ENCODE measurements at regions not wholly inside any gene's neighbourhood (a gene's known extent, or its start where the extent isn't known, plus 50 kb on each side); places are given as distances from the start of the nearest gene placed in this dataset.

- H3K4me2 ChIP-seq: no peak overlapping the region
- no peaks in the 10 kb centered on the region for H3K9me3 ChIP-seq (ENCODE audit: low read depth)
- TF ChIP-seq EZH2 (IDR thresholded peaks at IDR 0.05) (no peak), CTCF (IDR thresholded peaks at IDR 0.05) (no peak), EZH2phosphoT487 (IDR thresholded peaks at IDR 0.05) (no peak)
- no peak for DNase-seq (ENCODE audit: low spot score)
- peaks cover 11% of the 10 kb centered on the region for H3K9me3 Mint-ChIP-seq
- H3K36me3 ChIP-seq: no peaks in the 10 kb centered on the region
- no peak overlapping the region for H3K27ac ChIP-seq
- no peak overlapping the region for H3K4me3 ChIP-seq
- H3K27ac Mint-ChIP-seq: no peak overlapping the region
- peaks cover 9% of the 10 kb centered on the region for H3K4me1 Mint-ChIP-seq
- H2AFZ ChIP-seq (replicated peaks): no peak overlapping the region
- no peak overlapping the region for H3K9ac ChIP-seq
- no peaks in the 10 kb centered on the region for H3K79me2 ChIP-seq (ENCODE audit: low read depth)
- no peaks in the 10 kb centered on the region for H3K27me3 ChIP-seq
- no peaks in the 10 kb centered on the region for H3K36me3 Mint-ChIP-seq
- H3F3A ChIP-seq (ENCODE audit: low read depth): no peaks in the 10 kb centered on the region
- no peak overlapping the region for H3K4me3 Mint-ChIP-seq
- peaks cover 3% of the 10 kb centered on the region for H3K27me3 Mint-ChIP-seq (ENCODE audit: insufficient read depth, low read depth)
- H3K4me1 ChIP-seq: no peaks in the 10 kb centered on the region
- H4K20me1 ChIP-seq (ENCODE audit: low read depth): no peaks in the 10 kb centered on the region
Measured at GRCh38 chr2:8452296-8452695, 229.6 kb upstream of the ID2 start.

DNA sequence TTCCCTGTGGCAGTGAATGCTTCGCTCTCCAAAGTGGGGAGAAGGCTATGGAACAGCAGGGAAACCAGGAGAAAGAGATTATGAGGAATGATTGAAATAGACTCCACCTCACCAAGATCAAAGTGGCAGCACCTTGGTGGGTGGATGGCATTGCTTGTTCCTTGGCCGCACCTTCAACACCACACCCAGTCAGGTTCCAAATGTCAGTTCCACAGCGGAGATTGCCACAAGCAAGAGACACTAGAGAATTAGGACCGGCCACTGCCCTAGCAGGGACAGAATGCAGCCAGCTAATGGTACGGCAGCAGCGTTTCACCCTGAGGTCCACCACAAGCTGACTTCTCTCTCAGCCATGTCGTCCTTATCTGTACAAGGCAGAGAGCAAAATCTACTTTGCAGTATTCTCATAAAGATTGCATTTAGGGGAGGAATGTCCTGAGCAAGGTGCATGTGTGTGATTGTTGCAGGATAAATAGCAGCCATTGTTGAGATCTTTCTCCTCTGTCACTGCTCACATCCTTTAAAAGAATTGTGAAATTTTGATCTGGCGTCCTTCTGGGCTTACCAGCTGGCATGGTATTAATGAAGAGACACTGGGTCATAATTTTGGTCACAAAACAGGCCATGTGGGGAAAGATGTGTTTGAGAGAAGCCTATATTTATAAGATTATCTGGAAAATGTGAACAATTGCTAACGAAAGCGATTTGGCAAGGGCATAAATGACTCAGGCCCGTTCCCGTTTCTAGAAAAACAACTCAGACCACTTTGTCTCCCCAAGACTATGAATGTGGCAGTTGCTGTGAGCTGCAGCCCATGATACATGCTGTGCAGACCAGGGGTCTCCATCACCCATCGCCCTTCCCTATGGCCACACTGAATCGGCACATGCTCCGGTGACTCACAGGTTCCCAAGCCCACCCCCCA lies 228.6 kb upstream of the ID2 start:
- H3K4me3 ChIP-seq: no peak overlapping the region
- no peak for TF ChIP-seq EZH2phosphoT487 (IDR thresholded peaks at IDR 0.05)
- TF ChIP-seq CTCF (IDR thresholded peaks at IDR 0.05): no peak
- H3K36me3 ChIP-seq: no peaks in the 10 kb centered on the region
- Mint-ChIP-seq H3K4me1 (peaks cover 18% of the 10 kb centered on the region), H3K4me3 (no peak overlapping the region), H3K27me3 (ENCODE audit: insufficient read depth, low read depth) (peaks cover 4% of the 10 kb centered on the region), H3K36me3 (no peaks in the 10 kb centered on the region), H3K9me3 (peaks cover 12% of the 10 kb centered on the region), H3K27ac (no peak overlapping the region)
- H3K27ac ChIP-seq: no peak overlapping the region
- H3K79me2 ChIP-seq (ENCODE audit: low read depth): no peaks in the 10 kb centered on the region
- no peaks in the 10 kb centered on the region for H4K20me1 ChIP-seq (ENCODE audit: low read depth)
- no peaks in the 10 kb centered on the region for H3K27me3 ChIP-seq
- H3K9me3 ChIP-seq (ENCODE audit: low read depth): no peaks in the 10 kb centered on the region
- DNase-seq (ENCODE audit: low spot score): no peak
- no peak overlapping the region for H2AFZ ChIP-seq (replicated peaks)
- H3K9ac ChIP-seq: no peak overlapping the region
- no peaks in the 10 kb centered on the region for H3F3A ChIP-seq (ENCODE audit: low read depth)
- no peaks in the 10 kb centered on the region for H3K4me1 ChIP-seq
- H3K4me2 ChIP-seq: no peak overlapping the region

GRCh38 chr2:8453904-8454302 lies 228.0 kb upstream of the ID2 start:
- Histone ChIP-seq H3K27me3 (no peaks in the 10 kb centered on the region), H3K4me3 (no peak overlapping the region), H3K27ac (no peak overlapping the region), H3K4me2 (no peak overlapping the region), H3F3A (ENCODE audit: low read depth) (no peaks in the 10 kb centered on the region), H4K20me1 (ENCODE audit: low read depth) (no peaks in the 10 kb centered on the region), H3K4me1 (no peaks in the 10 kb centered on the region), H2AFZ (replicated peaks) (no peak overlapping the region), H3K36me3 (no peaks in the 10 kb centered on the region), H3K9me3 (ENCODE audit: low read depth) (no peaks in the 10 kb centered on the region), H3K9ac (no peak overlapping the region), H3K79me2 (ENCODE audit: low read depth) (no peaks in the 10 kb centered on the region)
- DNase-seq (ENCODE audit: low spot score): no peak
- H3K4me1 Mint-ChIP-seq: peaks cover 18% of the 10 kb centered on the region
- no peaks in the 10 kb centered on the region for H3K36me3 Mint-ChIP-seq
- H3K9me3 Mint-ChIP-seq: peaks cover 12% of the 10 kb centered on the region
- TF ChIP-seq EZH2 (IDR thresholded peaks at IDR 0.05): no peak
- peaks cover 4% of the 10 kb centered on the region for H3K27me3 Mint-ChIP-seq (ENCODE audit: insufficient read depth, low read depth)
- H3K27ac Mint-ChIP-seq: no peak overlapping the region
- no peak overlapping the region for H3K4me3 Mint-ChIP-seq

DNA sequence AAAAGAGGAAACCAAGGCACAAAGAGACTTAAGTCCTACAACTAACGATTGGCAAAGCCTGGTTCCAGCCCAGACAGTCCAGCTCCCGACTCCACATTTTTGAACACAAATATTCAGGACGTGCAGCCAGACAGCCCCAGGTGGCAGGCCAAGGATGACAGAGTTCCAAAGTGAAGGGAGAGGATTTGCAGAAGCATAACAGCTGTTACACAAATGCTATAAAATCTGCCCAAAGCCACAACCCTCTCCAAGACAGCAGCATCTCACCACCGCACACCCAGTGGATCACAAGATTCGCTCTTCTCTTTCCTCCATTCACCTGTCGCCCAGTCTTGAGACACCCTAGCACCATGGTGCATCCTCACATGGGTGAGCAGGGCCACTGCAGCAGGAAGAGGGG lies 227.1 kb upstream of the ID2 start:
- DNase-seq (ENCODE audit: low spot score): no peak
- Histone ChIP-seq H3K36me3 (no peaks in the 10 kb centered on the region), H3K4me1 (no peaks in the 10 kb centered on the region), H3K79me2 (ENCODE audit: low read depth) (no peaks in the 10 kb centered on the region), H3F3A (ENCODE audit: low read depth) (no peaks in the 10 kb centered on the region), H3K9me3 (ENCODE audit: low read depth) (no peaks in the 10 kb centered on the region), H3K9ac (no peak overlapping the region), H3K4me2 (no peak overlapping the region), H3K27ac (no peak overlapping the region), H3K4me3 (no peak overlapping the region), H4K20me1 (ENCODE audit: low read depth) (no peaks in the 10 kb centered on the region), H3K27me3 (no peaks in the 10 kb centered on the region), H2AFZ (replicated peaks) (no peak overlapping the region)
- Mint-ChIP-seq H3K9me3 (peaks cover 12% of the 10 kb centered on the region), H3K4me3 (no peak overlapping the region), H3K27ac (no peak overlapping the region), H3K36me3 (no peaks in the 10 kb centered on the region), H3K4me1 (peaks cover 18% of the 10 kb centered on the region), H3K27me3 (ENCODE audit: insufficient read depth, low read depth) (peaks cover 4% of the 10 kb centered on the region)
- TF ChIP-seq EZH2phosphoT487 (IDR thresholded peaks at IDR 0.05): no peak
- no peak for TF ChIP-seq EZH2 (IDR thresholded peaks at IDR 0.05)
- no peak for TF ChIP-seq CTCF (IDR thresholded peaks at IDR 0.05)
